HL-60 (cell line): ENCODE measurements at regions not wholly inside any gene's neighbourhood (a gene's known extent, or its start where the extent isn't known, plus 50 kb on each side); places are given as distances from the start of the nearest gene placed in this dataset.

ENCODE experiments used
- DNase-seq, 2 experiments: peaks; one replicate each; pipeline ENCODE4 v3.0.0-alpha.2; 2010 to 2020; ENCODE audit warnings: low read depth in 1 of 2, low spot score in 1 of 2
- H3K27ac ChIP-seq: fragments of 250-450 bp; sonication (Bioruptor Pico); replicated peaks from 2 replicates; pipeline ENCODE4 v1.5.1; 2020; ENCODE audit warnings: mild to moderate bottlenecking, moderate library complexity
- H3K27me3 ChIP-seq: fragments of 250-450 bp; sonication (Bioruptor Pico); 2 replicates; pipeline ENCODE4 v1.5.1; 2021; ENCODE audit warnings: mild to moderate bottlenecking, moderate library complexity; ENCODE audit not compliant: insufficient read depth, poor library complexity, severe bottlenecking
- H3K4me3 ChIP-seq: replicated peaks from 2 replicates; pipeline ENCODE4 v1.5.1; 2011; ENCODE audit warnings: mild to moderate bottlenecking, control low read depth, low read length; ENCODE audit not compliant: insufficient read depth
- CTCF ChIP-seq: IDR thresholded peaks from one replicate; pipeline ENCODE4 v1.5.1; 2011; ENCODE audit warnings: low read length, control low read depth, inconsistent platforms; ENCODE audit not compliant: insufficient read depth
- GABPA ChIP-seq: IDR thresholded peaks from 2 replicates; pipeline ENCODE4 v1.6.1; 2012; ENCODE audit warnings: low read depth
- POLR2AphosphoS5 ChIP-seq: IDR thresholded peaks from 2 replicates; pipeline ENCODE4 v1.6.1; 2012; ENCODE audit warnings: low read depth
- REST ChIP-seq: IDR thresholded peaks from 2 replicates; pipeline ENCODE4 v1.6.1; 2012; ENCODE audit warnings: low read depth; ENCODE audit not compliant: insufficient replicate concordance
- SPI1 ChIP-seq: IDR thresholded peaks from 2 replicates; pipeline ENCODE4 v1.6.1; 2012; ENCODE audit warnings: low read depth, mild to moderate bottlenecking, borderline replicate concordance

- no peak for DNase-seq
- TF ChIP-seq SPI1 (no peak), REST (no peak), CTCF (no peak), GABPA (no peak), POLR2AphosphoS5 (no peak)
These were observed 235.1 kb downstream of the FNDC1 start for GRCh38 chr6:159404296-159404695.

GRCh38 chr6:159400826-159401225 lies 231.6 kb downstream of the FNDC1 start:
- no peaks in the 10 kb centered on the region for H3K27me3 ChIP-seq
- no peak for DNase-seq
- TF ChIP-seq CTCF (no peak), REST (no peak), GABPA (no peak), POLR2AphosphoS5 (no peak), SPI1 (no peak)

More at GRCh38 chr6:159404296-159404695, 235.1 kb downstream of the FNDC1 start:
- H3K4me3 ChIP-seq = no peak overlapping the region
- H3K27ac ChIP-seq = no peak overlapping the region
- no peaks in the 10 kb centered on the region for H3K27me3 ChIP-seq

GRCh38 chr6:159399751-159400221 lies 230.6 kb downstream of the FNDC1 start:
- Histone ChIP-seq H3K4me3 (no peak overlapping the region), H3K27ac (no peak overlapping the region), H3K27me3 (no peaks in the 10 kb centered on the region)
- TF ChIP-seq POLR2AphosphoS5 = no peak
- no peak for TF ChIP-seq GABPA
- TF ChIP-seq REST = no peak
- no peak for TF ChIP-seq SPI1
- no peak for TF ChIP-seq CTCF
- no peak for DNase-seq

More at GRCh38 chr6:159400826-159401225, 231.6 kb downstream of the FNDC1 start:
- Histone ChIP-seq H3K4me3 (no peak overlapping the region), H3K27ac (no peak overlapping the region)
